CD4-positive, CD25-positive, alpha-beta regulatory T cell (primary cell): ENCODE measurements at regions not wholly inside any gene's neighbourhood (a gene's known extent, or its start where the extent isn't known, plus 50 kb on each side); places are given as distances from the start of the nearest gene placed in this dataset.

Source experiments
- ATAC-seq, 2 donors: fragments of 150-1000 bp; cut with Tn5 transposase; one replicate each; pipeline ENCODE4 v1.10.0; 2021; ENCODE audit warnings: low read depth in 2 of 2, moderate number of reproducible peaks in 2 of 2, moderate library complexity in 1 of 2
- DNase-seq, 3 donors: peaks; one replicate each; pipeline versions ENCODE4 v3.0.0 to v3.0.0-alpha.2; 2012 to 2022; ENCODE audit warnings: mixed read lengths in 1 of 3
- H3K27ac ChIP-seq: one replicate; pipeline ENCODE4 v1.7.0; 2013; ENCODE audit warnings: mild to moderate bottlenecking, low read length; ENCODE audit not compliant: insufficient read depth, poor library complexity, severe bottlenecking
- H3K27me3 ChIP-seq: one replicate; pipeline ENCODE4 v1.7.0; 2013; ENCODE audit warnings: low read length; ENCODE audit not compliant: control insufficient read depth, insufficient read depth
- H3K36me3 ChIP-seq: one replicate; pipeline ENCODE4 v1.7.0; 2013; ENCODE audit warnings: mild to moderate bottlenecking, low read length, moderate library complexity; ENCODE audit not compliant: control insufficient read depth, insufficient read depth
- H3K4me1 ChIP-seq: 2 replicates; pipeline ENCODE4 v1.7.0; 2013; ENCODE audit warnings: mild to moderate bottlenecking, low read length; ENCODE audit not compliant: insufficient read depth, control insufficient read depth, poor library complexity, severe bottlenecking
- H3K4me3 ChIP-seq: one replicate; pipeline ENCODE4 v1.7.0; 2013; ENCODE audit warnings: low read depth, mild to moderate bottlenecking, low read length, moderate library complexity
- H3K9me3 ChIP-seq, 2 experiments: 1 replicate in 1 of 2; 2 replicates in 1 of 2; pipeline ENCODE4 v1.7.0; 2013; ENCODE audit warnings: low read length in 2 of 2, mild to moderate bottlenecking in 1 of 2, moderate library complexity in 1 of 2; ENCODE audit not compliant: control insufficient read depth in 2 of 2
- H3K27ac Mint-ChIP-seq, 3 donors: one replicate each; pipeline ENCODE4 v1.8.0; 2020 to 2022; ENCODE audit warnings: mild to moderate bottlenecking in 3 of 3, mixed read lengths in 3 of 3, moderate library complexity in 2 of 3
- H3K27me3 Mint-ChIP-seq: one replicate; pipeline ENCODE4 v1.8.0; 2022; ENCODE audit warnings: mild to moderate bottlenecking, mixed read lengths
- H3K36me3 Mint-ChIP-seq: one replicate; pipeline ENCODE4 v1.8.0; 2020; ENCODE audit warnings: mixed read lengths
- H3K4me1 Mint-ChIP-seq, 4 donors: one replicate each; pipeline ENCODE4 v1.8.0; 2020 to 2022; ENCODE audit warnings: mixed read lengths in 4 of 4, mild to moderate bottlenecking in 1 of 4
- H3K4me3 Mint-ChIP-seq, 4 donors: one replicate each; pipeline ENCODE4 v1.8.0; 2020 to 2022; ENCODE audit warnings: mild to moderate bottlenecking in 4 of 4, mixed read lengths in 4 of 4, moderate library complexity in 3 of 4
- H3K9me3 Mint-ChIP-seq, 7 donors: one replicate each; pipeline ENCODE4 v1.8.0; 2020 to 2022; ENCODE audit warnings: mixed read lengths in 7 of 7, mild to moderate bottlenecking in 3 of 7, moderate library complexity in 2 of 7

DNA sequence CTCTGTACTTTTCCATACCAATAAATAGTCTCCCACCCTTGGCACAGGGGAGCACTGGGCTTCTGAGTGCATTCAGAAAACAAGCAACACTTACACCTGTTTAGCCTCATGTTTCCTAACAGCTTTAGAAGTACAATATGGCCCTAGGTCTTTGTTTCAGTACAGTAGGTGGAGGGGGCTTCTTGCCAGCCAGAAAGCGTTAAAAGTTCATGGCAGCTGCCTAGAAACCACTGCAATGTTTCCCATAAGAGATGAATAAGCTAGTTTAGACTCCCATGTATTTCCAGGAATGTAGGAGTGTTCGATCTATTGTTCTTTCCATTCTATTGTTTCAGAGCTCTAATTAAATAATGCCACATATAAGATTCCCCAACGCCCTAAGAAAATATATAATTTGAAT, 444.8 kb downstream of the ARHGEF28 start:
- Mint-ChIP-seq H3K36me3 (no peaks in the 10 kb centered on the region), H3K27ac (no peak overlapping the region), H3K27me3 (no peaks in the 10 kb centered on the region), H3K4me3 (no peak overlapping the region), H3K9me3 (no peaks in the 10 kb centered on the region), H3K4me1 (no peaks in the 10 kb centered on the region)
- no peaks in the 10 kb centered on the region for H3K9me3 ChIP-seq
- DNase-seq: no peak
- H3K4me3 ChIP-seq: no peak overlapping the region
- no peak overlapping the region for H3K27ac ChIP-seq
- ATAC-seq: no peak
- no peaks in the 10 kb centered on the region for H3K36me3 ChIP-seq
- H3K4me1 ChIP-seq: no peaks in the 10 kb centered on the region
- H3K27me3 ChIP-seq: no peaks in the 10 kb centered on the region

GRCh38 chr5:74069741-74070140, 443.7 kb downstream of the ARHGEF28 start:
- no peak overlapping the region for H3K27ac ChIP-seq
- Mint-ChIP-seq H3K27ac (no peak overlapping the region), H3K9me3 (no peaks in the 10 kb centered on the region), H3K27me3 (no peaks in the 10 kb centered on the region), H3K4me1 (no peaks in the 10 kb centered on the region), H3K36me3 (no peaks in the 10 kb centered on the region), H3K4me3 (no peak overlapping the region)
- no peaks in the 10 kb centered on the region for H3K9me3 ChIP-seq
- DNase-seq (no peak), ATAC-seq (no peak)
- H3K4me1 ChIP-seq: no peaks in the 10 kb centered on the region
- no peaks in the 10 kb centered on the region for H3K27me3 ChIP-seq
- H3K4me3 ChIP-seq: no peak overlapping the region
- no peaks in the 10 kb centered on the region for H3K36me3 ChIP-seq

- Mint-ChIP-seq H3K27ac (no peak overlapping the region), H3K4me3 (no peak overlapping the region), H3K9me3 (no peaks in the 10 kb centered on the region), H3K27me3 (no peaks in the 10 kb centered on the region), H3K4me1 (no peaks in the 10 kb centered on the region), H3K36me3 (no peaks in the 10 kb centered on the region)
- no peak for DNase-seq
- H3K27me3 ChIP-seq: no peaks in the 10 kb centered on the region
- H3K36me3 ChIP-seq: no peaks in the 10 kb centered on the region
- no peak overlapping the region for H3K4me3 ChIP-seq
- no peak overlapping the region for H3K27ac ChIP-seq
- H3K4me1 ChIP-seq: no peaks in the 10 kb centered on the region
- H3K9me3 ChIP-seq: no peaks in the 10 kb centered on the region
- no peak for ATAC-seq
These were observed 441.9 kb downstream of the ARHGEF28 start for GRCh38 chr5:74067748-74068541.

GRCh38 chr5:74064911-74065310, 438.9 kb downstream of the ARHGEF28 start:
- Mint-ChIP-seq H3K27me3 (no peaks in the 10 kb centered on the region), H3K9me3 (no peaks in the 10 kb centered on the region), H3K4me3 (no peak overlapping the region), H3K36me3 (no peaks in the 10 kb centered on the region), H3K4me1 (no peaks in the 10 kb centered on the region), H3K27ac (no peak overlapping the region)
- no peak for DNase-seq
- Histone ChIP-seq H3K36me3 (no peaks in the 10 kb centered on the region), H3K9me3 (no peaks in the 10 kb centered on the region), H3K27me3 (no peaks in the 10 kb centered on the region), H3K4me1 (no peaks in the 10 kb centered on the region), H3K27ac (no peak overlapping the region), H3K4me3 (no peak overlapping the region)
- ATAC-seq: no peak

- H3K36me3 Mint-ChIP-seq: no peaks in the 10 kb centered on the region
- no peak overlapping the region for H3K4me3 Mint-ChIP-seq
- ATAC-seq (no peak), DNase-seq (no peak)
- Histone ChIP-seq H3K4me1 (no peaks in the 10 kb centered on the region), H3K36me3 (no peaks in the 10 kb centered on the region), H3K9me3 (no peaks in the 10 kb centered on the region), H3K27ac (no peak overlapping the region), H3K27me3 (no peaks in the 10 kb centered on the region), H3K4me3 (no peak overlapping the region)
- H3K27ac Mint-ChIP-seq: no peak overlapping the region
- no peaks in the 10 kb centered on the region for H3K4me1 Mint-ChIP-seq
- no peaks in the 10 kb centered on the region for H3K27me3 Mint-ChIP-seq
- no peaks in the 10 kb centered on the region for H3K9me3 Mint-ChIP-seq
These were observed 438.2 kb downstream of the ARHGEF28 start for GRCh38 chr5:74064225-74064624.

GRCh38 chr5:74063821-74064220, 437.8 kb downstream of the ARHGEF28 start:
- Mint-ChIP-seq H3K27ac (no peak overlapping the region), H3K4me3 (no peak overlapping the region), H3K27me3 (no peaks in the 10 kb centered on the region), H3K4me1 (no peaks in the 10 kb centered on the region), H3K36me3 (no peaks in the 10 kb centered on the region), H3K9me3 (no peaks in the 10 kb centered on the region)
- Histone ChIP-seq H3K27me3 (no peaks in the 10 kb centered on the region), H3K36me3 (no peaks in the 10 kb centered on the region), H3K27ac (no peak overlapping the region), H3K9me3 (no peaks in the 10 kb centered on the region), H3K4me1 (no peaks in the 10 kb centered on the region), H3K4me3 (no peak overlapping the region)
- no peak for DNase-seq
- ATAC-seq: no peak

DNA sequence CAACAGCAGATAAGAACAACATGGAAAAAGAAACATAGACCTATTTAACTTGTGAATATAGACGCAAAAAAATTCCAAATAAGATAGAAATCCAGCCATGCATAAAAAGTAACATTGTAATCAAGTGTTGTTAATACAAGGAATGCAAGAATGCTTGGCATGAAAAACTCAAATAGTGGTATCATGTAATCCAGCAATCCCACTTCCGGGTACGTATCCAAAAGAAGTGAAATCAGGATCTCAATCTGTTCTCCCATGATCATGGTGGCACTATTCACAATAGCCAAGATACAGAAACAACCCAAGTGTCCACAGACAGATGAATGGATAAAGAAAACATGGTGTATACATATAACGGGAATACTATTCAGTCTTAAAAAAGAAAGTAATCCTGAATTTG, 437.4 kb downstream of the ARHGEF28 start:
- ATAC-seq: no peak
- Mint-ChIP-seq H3K9me3 (no peaks in the 10 kb centered on the region), H3K36me3 (no peaks in the 10 kb centered on the region), H3K27me3 (no peaks in the 10 kb centered on the region), H3K27ac (no peak overlapping the region), H3K4me1 (no peaks in the 10 kb centered on the region), H3K4me3 (no peak overlapping the region)
- Histone ChIP-seq H3K36me3 (no peaks in the 10 kb centered on the region), H3K9me3 (no peaks in the 10 kb centered on the region), H3K27me3 (no peaks in the 10 kb centered on the region), H3K4me3 (no peak overlapping the region), H3K27ac (no peak overlapping the region), H3K4me1 (no peaks in the 10 kb centered on the region)
- no peak for DNase-seq

GRCh38 chr5:74061292-74061691, 435.3 kb downstream of the ARHGEF28 start:
- no peak for DNase-seq
- no peak overlapping the region for H3K4me3 Mint-ChIP-seq
- no peaks in the 10 kb centered on the region for H3K9me3 Mint-ChIP-seq
- Histone ChIP-seq H3K36me3 (no peaks in the 10 kb centered on the region), H3K27ac (no peak overlapping the region), H3K27me3 (no peaks in the 10 kb centered on the region), H3K4me3 (no peak overlapping the region), H3K4me1 (no peaks in the 10 kb centered on the region), H3K9me3 (no peaks in the 10 kb centered on the region)
- peaks cover 3% of the 10 kb centered on the region for H3K27me3 Mint-ChIP-seq
- H3K4me1 Mint-ChIP-seq: no peaks in the 10 kb centered on the region
- H3K36me3 Mint-ChIP-seq: no peaks in the 10 kb centered on the region
- ATAC-seq: no peak
- no peak overlapping the region for H3K27ac Mint-ChIP-seq
